ENCODE measurements at regions not wholly inside any gene's neighbourhood (a gene's known extent, or its start where the extent isn't known, plus 50 kb on each side); places are given as distances from the start of the nearest gene placed in this dataset.
"Not testable (repeated sequence)": the region's sequence is repeated elsewhere in the genome, so short reads cannot be mapped to it uniquely, and the experiment has no call there.

DNA sequence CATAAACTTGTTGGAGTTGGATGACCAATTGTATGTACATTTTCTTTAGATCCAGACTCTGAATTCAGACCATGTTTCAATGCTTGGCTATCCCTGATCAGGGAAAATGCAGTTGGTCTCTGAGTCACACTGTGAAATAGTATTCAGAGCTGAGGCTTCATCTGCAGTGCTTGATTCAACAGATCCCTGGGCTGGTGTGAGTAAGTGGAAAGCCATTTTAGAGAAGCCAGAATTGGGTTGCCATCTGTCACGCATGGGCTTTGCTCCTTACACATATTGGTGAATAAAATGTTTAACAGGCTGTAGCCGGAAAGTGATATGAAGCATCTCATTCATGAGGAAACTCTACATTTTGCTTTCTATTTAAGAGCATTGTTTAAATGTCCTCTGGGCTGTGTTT lies 50.0 kb upstream of the ACYP2 start:
- Mint-ChIP-seq H3K36me3 (ENCODE audit: low read depth) (no peaks in the 10 kb centered on the region), H3K4me3 (no peak overlapping the region), H3K4me1 (peaks cover 4% of the 10 kb centered on the region), H3K27ac (no peak overlapping the region), H3K27me3 (no peaks in the 10 kb centered on the region)
- DNase-seq, result no peak
- H3K9me3 ChIP-seq (ENCODE audit: control insufficient read depth, low read length, poor library complexity, severe bottlenecking), result no peaks in the 10 kb centered on the region
- no peak for ATAC-seq

DNA sequence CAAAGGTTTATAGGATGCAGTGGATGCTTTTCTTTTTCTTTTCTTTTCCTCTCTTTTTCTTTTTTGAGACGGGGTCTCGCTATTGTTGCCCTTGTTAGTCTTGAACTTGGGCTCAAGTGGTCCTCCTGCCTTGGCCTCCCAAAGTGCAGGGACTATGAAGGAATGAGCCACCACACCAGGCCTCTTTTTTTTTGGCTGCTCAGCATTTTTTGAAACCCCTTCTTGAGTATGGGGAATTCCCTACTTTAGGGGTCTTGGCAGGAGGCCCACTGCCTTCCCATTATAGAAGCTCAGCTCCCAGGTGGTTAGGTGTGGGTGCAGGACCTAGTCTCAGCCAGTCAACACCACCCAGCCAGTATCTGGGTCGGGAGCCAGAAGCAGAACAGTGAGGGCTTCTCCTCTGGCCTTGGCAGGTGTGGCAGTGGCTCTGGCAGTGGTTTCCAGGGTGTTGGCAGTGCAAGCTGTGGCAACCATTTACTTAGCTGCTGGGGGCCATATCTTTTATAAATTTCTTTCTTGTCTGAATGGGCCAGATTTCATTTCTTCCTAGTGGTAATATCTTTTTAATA lies 51.4 kb upstream of the ACYP2 start:
- Mint-ChIP-seq H3K36me3 (ENCODE audit: low read depth) (peaks cover 2% of the 10 kb centered on the region), H3K27me3 (no peaks in the 10 kb centered on the region), H3K4me3 (no peak overlapping the region), H3K27ac (peak overlapping the region; percentile 47), H3K4me1 (peaks cover 4% of the 10 kb centered on the region)
- ATAC-seq (no peak), DNase-seq (no peak)
- no peaks in the 10 kb centered on the region for H3K9me3 ChIP-seq (ENCODE audit: control insufficient read depth, low read length, poor library complexity, severe bottlenecking)

DNA sequence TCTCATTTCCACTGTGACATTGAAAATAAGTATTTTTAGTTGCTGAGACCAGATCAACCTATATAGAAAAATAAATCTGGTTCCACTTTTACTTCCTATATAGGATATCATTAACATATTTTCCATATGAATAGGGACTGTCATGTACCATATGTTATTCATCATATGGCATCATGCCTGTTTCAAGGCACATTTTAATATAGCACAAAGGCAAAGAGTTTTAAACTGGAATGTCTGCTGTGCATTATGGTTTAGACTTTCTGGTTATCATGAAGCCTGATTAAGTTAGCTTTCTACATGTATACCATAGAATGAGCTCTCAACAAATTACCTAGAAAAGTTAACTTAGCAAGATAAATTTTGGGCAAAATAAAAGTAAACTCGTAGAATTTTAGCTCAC lies 53.0 kb upstream of the ACYP2 start:
- ATAC-seq (no peak), DNase-seq (no peak)
- Mint-ChIP-seq H3K36me3 (ENCODE audit: low read depth) (peaks cover 2% of the 10 kb centered on the region), H3K27ac (peak overlapping the region; percentile 54), H3K27me3 (no peaks in the 10 kb centered on the region), H3K4me3 (no peak overlapping the region), H3K4me1 (peaks cover 4% of the 10 kb centered on the region)
- no peaks in the 10 kb centered on the region for H3K9me3 ChIP-seq (ENCODE audit: control insufficient read depth, low read length, poor library complexity, severe bottlenecking)

DNA sequence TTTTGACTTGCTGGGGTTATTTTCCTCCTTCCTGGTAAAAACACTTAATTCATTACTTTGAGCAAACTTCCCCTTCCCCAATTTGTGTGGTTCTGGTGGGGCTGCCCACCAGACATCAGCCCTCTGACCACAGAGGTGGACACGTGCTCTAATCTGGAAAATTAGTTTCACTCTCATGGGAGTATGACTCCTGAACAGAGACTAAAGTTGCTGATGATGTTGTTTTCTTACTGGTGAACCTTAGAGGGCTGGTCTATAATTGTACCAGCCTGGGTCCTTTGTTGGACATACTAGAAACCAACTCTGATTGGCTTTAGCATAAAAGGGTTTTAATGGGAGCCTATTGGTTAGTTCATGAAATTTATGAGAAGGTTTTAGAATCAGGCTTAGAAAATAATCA lies 54.1 kb upstream of the ACYP2 start:
- no peaks in the 10 kb centered on the region for H3K27me3 Mint-ChIP-seq

GRCh38 chr2:54059986-54060385 lies 55.4 kb upstream of the ACYP2 start:
- no peak for ATAC-seq
- H3K36me3 Mint-ChIP-seq (ENCODE audit: low read depth), result peaks cover 2% of the 10 kb centered on the region
- no peak overlapping the region for H3K27ac Mint-ChIP-seq
- no peaks in the 10 kb centered on the region for H3K9me3 ChIP-seq (ENCODE audit: control insufficient read depth, low read length, poor library complexity, severe bottlenecking)
- peaks cover 4% of the 10 kb centered on the region for H3K4me1 Mint-ChIP-seq
- no peak for DNase-seq
- no peaks in the 10 kb centered on the region for H3K27me3 Mint-ChIP-seq
- H3K4me3 Mint-ChIP-seq, result no peak overlapping the region

More for the DNA sequence above, 54.1 kb upstream of the ACYP2 start:
- DNase-seq, result no peak
- Mint-ChIP-seq H3K4me1 (peaks cover 4% of the 10 kb centered on the region), H3K4me3 (no peak overlapping the region), H3K36me3 (ENCODE audit: low read depth) (peaks cover 2% of the 10 kb centered on the region), H3K27ac (peak overlapping the region; percentile 8)
- no peak for ATAC-seq
- H3K9me3 ChIP-seq (ENCODE audit: control insufficient read depth, low read length, poor library complexity, severe bottlenecking), result no peaks in the 10 kb centered on the region

DNA sequence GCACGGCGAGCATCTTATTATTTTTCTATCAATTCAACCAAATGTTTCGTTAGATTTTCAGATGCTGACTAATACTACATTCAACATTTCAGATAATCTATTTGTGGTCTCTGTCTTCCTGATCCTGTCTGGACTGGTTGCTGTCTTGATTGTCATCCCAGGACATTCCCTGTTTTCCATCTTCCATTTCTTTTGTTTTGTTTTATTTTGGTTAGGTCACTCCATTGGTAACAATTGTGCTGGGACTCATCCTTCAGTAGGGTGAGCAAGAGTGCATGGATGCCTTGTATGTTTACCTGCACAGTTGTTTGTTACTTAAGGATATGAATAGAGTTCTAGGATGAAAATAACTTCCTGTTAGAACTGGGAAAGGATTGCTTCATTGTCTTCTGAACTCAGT lies 55.9 kb upstream of the ACYP2 start:
- DNase-seq, result no peak
- no peak overlapping the region for H3K4me3 Mint-ChIP-seq
- H3K4me1 Mint-ChIP-seq, result peaks cover 7% of the 10 kb centered on the region
- no peaks in the 10 kb centered on the region for H3K27me3 Mint-ChIP-seq
- H3K9me3 ChIP-seq (ENCODE audit: control insufficient read depth, low read length, poor library complexity, severe bottlenecking), result no peaks in the 10 kb centered on the region
- no peak for ATAC-seq
- no peak overlapping the region for H3K27ac Mint-ChIP-seq
- H3K36me3 Mint-ChIP-seq (ENCODE audit: low read depth), result peaks cover 2% of the 10 kb centered on the region

DNA sequence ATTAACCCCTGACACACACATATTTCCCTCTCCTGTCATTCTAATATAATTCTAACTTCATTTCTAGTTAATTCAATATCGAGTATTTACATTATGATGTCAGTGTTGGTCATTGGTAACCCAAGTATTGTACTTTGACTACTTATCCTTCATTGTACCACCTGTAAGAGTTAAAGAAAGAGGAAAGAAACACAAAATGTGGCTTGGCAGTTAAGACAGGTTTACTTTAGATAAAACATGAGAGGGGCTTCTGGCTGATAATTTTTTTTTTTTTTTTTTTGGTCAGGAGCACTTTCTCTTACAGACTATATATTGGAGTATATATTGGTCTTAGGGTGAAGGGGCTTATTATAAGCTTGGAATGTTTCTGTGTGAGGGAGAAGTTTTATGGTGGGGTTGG lies 57.0 kb upstream of the ACYP2 start:
- DNase-seq, result no peak
- no peak overlapping the region for H3K4me3 Mint-ChIP-seq
- H3K27me3 Mint-ChIP-seq, result no peaks in the 10 kb centered on the region
- peaks cover 2% of the 10 kb centered on the region for H3K36me3 Mint-ChIP-seq (ENCODE audit: low read depth)
- no peak for ATAC-seq
- H3K27ac Mint-ChIP-seq, result no peak overlapping the region
- H3K4me1 Mint-ChIP-seq, result peaks cover 14% of the 10 kb centered on the region
- no peaks in the 10 kb centered on the region for H3K9me3 ChIP-seq (ENCODE audit: control insufficient read depth, low read length, poor library complexity, severe bottlenecking)

DNA sequence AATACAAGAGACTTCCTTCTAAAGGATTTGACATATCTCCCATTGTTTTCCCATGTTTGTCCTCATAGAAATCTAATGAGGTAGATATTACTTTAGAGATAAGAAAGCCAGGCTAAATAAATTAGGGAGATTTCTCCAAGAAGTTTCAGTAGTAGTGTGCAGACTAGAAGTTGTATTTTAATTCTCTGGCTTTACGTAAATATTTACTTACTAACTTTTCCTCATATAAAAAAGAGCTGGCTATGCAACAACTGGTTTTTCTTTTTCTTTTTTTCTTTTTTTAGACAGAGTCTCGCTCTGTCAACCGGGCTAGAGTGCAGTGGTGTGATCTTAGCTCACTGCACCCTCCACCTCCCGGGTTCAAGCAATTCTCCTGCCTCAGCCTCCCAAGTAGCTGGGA lies 60.6 kb upstream of the ACYP2 start:
- no peak for ATAC-seq
- H3K9me3 ChIP-seq (ENCODE audit: control insufficient read depth, low read length, poor library complexity, severe bottlenecking), result no peaks in the 10 kb centered on the region
- Mint-ChIP-seq H3K4me3 (peak overlapping the region; percentile 63), H3K36me3 (ENCODE audit: low read depth) (peaks cover 7% of the 10 kb centered on the region), H3K27me3 (no peaks in the 10 kb centered on the region), H3K27ac (peak overlapping the region; percentile 56), H3K4me1 (peaks cover 14% of the 10 kb centered on the region)
- no peak for DNase-seq

GRCh38 chr2:54054271-54054670 lies 61.1 kb upstream of the ACYP2 start:
- Mint-ChIP-seq H3K4me1 (peaks cover 14% of the 10 kb centered on the region), H3K36me3 (ENCODE audit: low read depth) (peaks cover 7% of the 10 kb centered on the region), H3K4me3 (peak overlapping the region; percentile 63), H3K27ac (peak overlapping the region; percentile 56), H3K27me3 (no peaks in the 10 kb centered on the region)
- DNase-seq (no peak), ATAC-seq (no peak)
- no peaks in the 10 kb centered on the region for H3K9me3 ChIP-seq (ENCODE audit: control insufficient read depth, low read length, poor library complexity, severe bottlenecking)

GRCh38 chr2:54053830-54054229 lies 61.6 kb upstream of the ACYP2 start:
- H3K27ac Mint-ChIP-seq, result peak overlapping the region; percentile 56
- peaks cover 14% of the 10 kb centered on the region for H3K4me1 Mint-ChIP-seq
- peak; percentile 30 for ATAC-seq
- H3K4me3 Mint-ChIP-seq, result peak overlapping the region; percentile 63
- H3K27me3 Mint-ChIP-seq, result no peaks in the 10 kb centered on the region
- no peak for DNase-seq
- H3K36me3 Mint-ChIP-seq (ENCODE audit: low read depth), result peaks cover 7% of the 10 kb centered on the region
- H3K9me3 ChIP-seq (ENCODE audit: control insufficient read depth, low read length, poor library complexity, severe bottlenecking), result no peaks in the 10 kb centered on the region

- no peak overlapping the region for H3K4me3 Mint-ChIP-seq
- H3K27ac Mint-ChIP-seq, result peak overlapping the region; percentile 56
- H3K4me1 Mint-ChIP-seq, result peaks cover 15% of the 10 kb centered on the region
- H3K27me3 Mint-ChIP-seq, result no peaks in the 10 kb centered on the region
- no peaks in the 10 kb centered on the region for H3K9me3 ChIP-seq (ENCODE audit: control insufficient read depth, low read length, poor library complexity, severe bottlenecking)
- H3K36me3 Mint-ChIP-seq (ENCODE audit: low read depth), result peaks cover 7% of the 10 kb centered on the region
- ATAC-seq, result peak; percentile 50
- no peak for DNase-seq
These were observed 62.3 kb upstream of the ACYP2 start for GRCh38 chr2:54052825-54053718.

GRCh38 chr2:54050445-54050844 lies 65.0 kb upstream of the ACYP2 start:
- ATAC-seq (no peak), DNase-seq (no peak)
- no peaks in the 10 kb centered on the region for H3K9me3 ChIP-seq (ENCODE audit: control insufficient read depth, low read length, poor library complexity, severe bottlenecking)
- peaks cover 7% of the 10 kb centered on the region for H3K36me3 Mint-ChIP-seq (ENCODE audit: low read depth)
- no peak overlapping the region for H3K27ac Mint-ChIP-seq
- peaks cover 16% of the 10 kb centered on the region for H3K4me1 Mint-ChIP-seq
- no peaks in the 10 kb centered on the region for H3K27me3 Mint-ChIP-seq
- H3K4me3 Mint-ChIP-seq, result no peak overlapping the region

DNA sequence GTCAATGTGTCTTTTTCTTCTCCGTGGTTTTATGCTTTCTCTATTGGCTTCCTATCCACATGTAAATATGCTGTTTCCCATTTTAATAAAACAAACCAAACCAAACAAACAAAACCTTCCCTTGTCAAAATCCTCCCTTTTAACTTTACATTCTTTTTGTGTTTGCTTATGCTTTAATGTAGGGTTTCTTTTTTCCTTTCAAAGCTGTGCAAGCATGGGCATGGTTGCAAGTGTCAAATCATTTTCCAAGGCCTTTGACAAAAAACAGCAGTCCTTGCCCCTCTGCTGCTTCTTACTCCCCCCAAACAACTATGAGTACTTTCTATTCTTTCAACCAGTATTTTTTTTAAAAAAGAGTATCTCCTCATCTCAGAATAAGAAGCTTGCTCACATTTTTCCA lies 66.0 kb upstream of the ACYP2 start:
- Mint-ChIP-seq H3K36me3 (ENCODE audit: low read depth) (peaks cover 7% of the 10 kb centered on the region), H3K27me3 (no peaks in the 10 kb centered on the region), H3K27ac (peak overlapping the region; percentile 59), H3K4me3 (no peak overlapping the region), H3K4me1 (peaks cover 12% of the 10 kb centered on the region)
- no peaks in the 10 kb centered on the region for H3K9me3 ChIP-seq (ENCODE audit: control insufficient read depth, low read length, poor library complexity, severe bottlenecking)
- DNase-seq, result no peak
- no peak for ATAC-seq

DNA sequence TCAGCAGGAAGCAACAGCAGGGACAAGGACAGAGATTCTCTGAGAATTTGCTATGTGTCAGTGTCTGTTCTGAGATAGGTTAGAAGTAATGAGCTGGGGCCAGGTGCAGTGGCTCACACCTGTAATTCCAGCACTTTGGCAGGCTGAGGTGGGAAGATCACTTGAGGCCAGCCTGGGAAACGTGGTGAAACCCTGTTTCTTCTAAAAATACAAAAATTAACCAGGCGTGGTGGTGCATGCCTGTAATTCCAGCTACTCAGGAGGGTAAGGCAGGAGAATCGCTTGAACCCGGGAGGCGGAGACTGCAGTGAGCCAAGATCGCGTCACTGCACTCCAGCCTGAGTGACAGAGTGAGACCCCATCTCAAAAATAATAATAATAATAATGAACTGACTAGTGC lies 66.5 kb upstream of the ACYP2 start:
- not testable (repeated sequence) for H3K4me3 Mint-ChIP-seq; H3K4me1 Mint-ChIP-seq; H3K9me3 ChIP-seq (ENCODE audit: control insufficient read depth, low read length, poor library complexity, severe bottlenecking); H3K36me3 Mint-ChIP-seq (ENCODE audit: low read depth); ATAC-seq; H3K27ac Mint-ChIP-seq; DNase-seq; H3K27me3 Mint-ChIP-seq

All from T-helper 17 cell (primary cell).